WTC11 (cell line): ENCODE measurements at regions not wholly inside any gene's neighbourhood (a gene's known extent, or its start where the extent isn't known, plus 50 kb on each side); places are given as distances from the start of the nearest gene placed in this dataset.

Experiments used
- ATAC-seq: fragments of 200-7000 bp; cut with Tn5 transposase; 2 replicates; pipeline ENCODE4 v1.10.0; 2021; ENCODE audit warnings: mild to moderate bottlenecking, moderate library complexity
- CTCF ChIA-PET: fragments of 300-600 bp; sonication (Branson Sonifier 250); formaldehyde crosslinking; loops from one replicate; lab custom pipeline; 2021; ENCODE audit warnings: antibody characterized with exemption; lab: Charles Lee
- POLR2A ChIA-PET: fragments of 350-600 bp; sonication (Branson Sonifier 250); formaldehyde crosslinking; loops from one replicate; lab custom pipeline; 2021; ENCODE audit warnings: antibody characterized with exemption; lab: Charles Lee
- DNase-seq: peaks from one replicate; pipeline ENCODE4 v3.0.0; 2021; ENCODE audit warnings: low spot score
- H3K27ac Mint-ChIP-seq: 2 replicates; pipeline ENCODE4 v1.8.0; 2021; ENCODE audit warnings: mixed read lengths
- H3K27me3 Mint-ChIP-seq: 2 replicates; pipeline ENCODE4 v1.8.0; 2021; ENCODE audit warnings: low read depth, mild to moderate bottlenecking, moderate library complexity, mixed read lengths
- H3K36me3 Mint-ChIP-seq: 2 replicates; pipeline ENCODE4 v1.8.0; 2021; ENCODE audit warnings: mixed read lengths
- H3K4me1 Mint-ChIP-seq: 2 replicates; pipeline ENCODE4 v1.8.0; 2022; ENCODE audit warnings: mixed read lengths
- H3K4me3 Mint-ChIP-seq: 2 replicates; pipeline ENCODE4 v1.8.0; 2021; ENCODE audit warnings: mild to moderate bottlenecking, moderate library complexity, mixed read lengths
- H3K9me3 Mint-ChIP-seq: 2 replicates; pipeline ENCODE4 v1.8.0; 2021; ENCODE audit warnings: mixed read lengths
- ATF2 ChIP-seq: sonication (generic); formaldehyde crosslinking; IDR thresholded peaks from 2 replicates; pipeline ENCODE4 v1.8.1; 2022; ENCODE audit warnings: low read depth, missing genetic modification reagents, borderline replicate concordance
- ATF6 ChIP-seq: sonication (generic); formaldehyde crosslinking; IDR thresholded peaks from 2 replicates; pipeline ENCODE4 v1.8.1; 2023; ENCODE audit warnings: mild to moderate bottlenecking, missing genetic modification reagents
- CBFB ChIP-seq: sonication (generic); formaldehyde crosslinking; IDR thresholded peaks from 2 replicates; pipeline ENCODE4 v1.8.1; 2022; ENCODE audit warnings: mild to moderate bottlenecking, low read depth, missing genetic modification reagents
- CREM ChIP-seq: sonication (generic); formaldehyde crosslinking; IDR thresholded peaks from 2 replicates; pipeline ENCODE4 v1.8.1; 2022; ENCODE audit warnings: mild to moderate bottlenecking, missing genetic modification reagents, moderate library complexity
- E2F5 ChIP-seq: sonication (generic); formaldehyde crosslinking; IDR thresholded peaks from 2 replicates; pipeline ENCODE4 v1.8.1; 2022; ENCODE audit warnings: mild to moderate bottlenecking, moderate library complexity, missing genetic modification reagents
- ESRRA ChIP-seq: sonication (generic); formaldehyde crosslinking; IDR thresholded peaks from 2 replicates; pipeline ENCODE4 v1.8.1; 2022; ENCODE audit warnings: mild to moderate bottlenecking, missing genetic modification reagents, borderline replicate concordance
- FOXP1 ChIP-seq: sonication (generic); formaldehyde crosslinking; IDR thresholded peaks from 2 replicates; pipeline ENCODE4 v1.8.0; 2022; ENCODE audit warnings: missing genetic modification reagents, mild to moderate bottlenecking, moderate library complexity, borderline replicate concordance
- GRHL2 ChIP-seq: fragments of 250-450 bp; sonication (Bioruptor Pico); IDR thresholded peaks from 2 replicates; pipeline ENCODE4 v1.8.0; 2022; ENCODE audit warnings: mild to moderate bottlenecking, moderate library complexity; ENCODE audit not compliant: insufficient replicate concordance, severe bottlenecking
- IRF1 ChIP-seq: sonication (generic); formaldehyde crosslinking; IDR thresholded peaks from 2 replicates; pipeline ENCODE4 v1.8.0; 2023; ENCODE audit warnings: missing genetic modification reagents
- IRF2 ChIP-seq: sonication (generic); formaldehyde crosslinking; IDR thresholded peaks from 2 replicates; pipeline ENCODE4 v1.8.0; 2022; ENCODE audit warnings: low read depth, missing genetic modification reagents, borderline replicate concordance
- JUN ChIP-seq: sonication (generic); formaldehyde crosslinking; IDR thresholded peaks from 2 replicates; pipeline ENCODE4 v1.8.0; 2023; ENCODE audit warnings: mild to moderate bottlenecking, missing genetic modification reagents
- NR1H2 ChIP-seq: sonication (generic); formaldehyde crosslinking; IDR thresholded peaks from 2 replicates; pipeline ENCODE4 v1.9.0; 2021; ENCODE audit warnings: mild to moderate bottlenecking, moderate library complexity, missing genetic modification reagents
- NR3C1 ChIP-seq: sonication (generic); formaldehyde crosslinking; conservative IDR thresholded peaks from 2 replicates; pipeline ENCODE4 v1.8.1; 2023; ENCODE audit warnings: low read depth, mild to moderate bottlenecking, missing genetic modification reagents
- SOX15 ChIP-seq: fragments of 250-450 bp; sonication (Bioruptor Pico); IDR thresholded peaks from 2 replicates; pipeline ENCODE4 v1.9.0; 2021; ENCODE audit warnings: mild to moderate bottlenecking
- TCF7 ChIP-seq: sonication (generic); formaldehyde crosslinking; IDR thresholded peaks from 2 replicates; pipeline ENCODE4 v1.8.0; 2022; ENCODE audit warnings: mild to moderate bottlenecking, low read depth, missing genetic modification reagents, moderate library complexity
- TP53 ChIP-seq: sonication (generic); formaldehyde crosslinking; IDR thresholded peaks from 2 replicates; pipeline ENCODE4 v1.8.1; 2023; ENCODE audit warnings: mild to moderate bottlenecking, missing genetic modification reagents
- ZNF138 ChIP-seq: sonication (generic); formaldehyde crosslinking; conservative IDR thresholded peaks from 2 replicates; pipeline ENCODE4 v1.8.1; 2022; ENCODE audit warnings: mild to moderate bottlenecking, moderate library complexity, missing genetic modification reagents
- ZNF512 ChIP-seq: sonication (generic); formaldehyde crosslinking; IDR thresholded peaks from 2 replicates; pipeline ENCODE4 v1.8.1; 2022; ENCODE audit warnings: missing genetic modification reagents, borderline replicate concordance
- TF ChIP-seq, protein P1 (sequence below): fragments of 250-450 bp; sonication (Bioruptor Pico); IDR thresholded peaks from 2 replicates; pipeline ENCODE4 v1.9.0; 2021; ENCODE audit warnings: mild to moderate bottlenecking, borderline replicate concordance
- TF ChIP-seq, protein P2 (sequence below): fragments of 250-450 bp; sonication (Bioruptor Pico); conservative IDR thresholded peaks from 2 replicates; pipeline ENCODE4 v1.9.0; 2021; ENCODE audit warnings: mild to moderate bottlenecking

DNA sequence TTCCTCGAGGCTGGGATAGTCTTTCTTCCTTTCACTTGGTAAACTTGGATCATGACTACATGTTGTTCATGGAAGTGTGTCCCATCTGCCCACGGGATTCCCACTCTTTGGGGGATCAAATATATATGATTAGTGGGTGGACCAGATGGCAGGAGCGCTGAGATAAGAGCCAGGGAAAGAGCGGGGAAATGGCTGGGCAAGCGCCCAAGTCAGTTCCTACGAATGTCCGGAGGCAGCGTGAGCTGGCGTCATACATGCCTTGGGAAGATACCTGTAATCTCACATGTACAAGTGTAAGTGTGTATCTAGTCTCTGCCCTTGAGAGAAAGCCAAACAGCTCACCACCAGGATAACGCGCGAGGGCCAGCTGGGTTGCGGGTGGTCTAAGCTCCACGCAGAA, 62.3 kb downstream of the FZD10 start:
- Mint-ChIP-seq H3K36me3 (peaks cover 45% of the 10 kb centered on the region), H3K4me1 (peaks cover 26% of the 10 kb centered on the region), H3K27ac (no peak overlapping the region), H3K4me3 (no peak overlapping the region), H3K27me3 (peaks cover 37% of the 10 kb centered on the region), H3K9me3 (peaks cover 55% of the 10 kb centered on the region)
- ChIA-PET CTCF (no interaction called here), POLR2A (no interaction called here)
- TF ChIP-seq CBFB (no peak), NR3C1 (CRISPR knock-in tag) (no peak), ESRRA (CRISPR knock-in tag) (no peak), ATF6 (CRISPR knock-in tag) (no peak), JUN (no peak), IRF2 (CRISPR knock-in tag) (no peak), CREM (no peak)
- ATAC-seq (no peak), DNase-seq (no peak)

DNA sequence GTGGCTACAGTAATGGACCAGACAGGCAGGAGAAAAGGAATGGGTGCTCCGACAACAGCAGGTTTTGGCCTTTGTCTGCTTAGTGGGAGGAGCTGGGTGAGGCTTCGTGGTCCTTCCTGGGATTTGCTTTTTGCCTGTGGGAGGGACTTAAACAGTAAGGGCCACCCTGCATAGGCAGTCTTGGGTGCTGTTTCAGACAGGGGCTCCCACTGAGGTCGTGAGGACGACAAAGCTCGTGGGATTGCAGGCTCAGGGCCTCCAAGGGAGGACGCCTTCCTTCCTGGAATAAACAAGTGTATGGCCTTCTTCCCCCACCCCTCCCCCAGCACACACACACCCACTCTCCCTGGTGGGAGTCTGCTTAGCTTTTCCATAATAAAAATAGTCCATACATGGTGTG, 63.1 kb downstream of the FZD10 start:
- Mint-ChIP-seq H3K27me3 (peaks cover 31% of the 10 kb centered on the region), H3K4me3 (no peak overlapping the region), H3K4me1 (peaks cover 20% of the 10 kb centered on the region)
- ATAC-seq = no peak
- no peak for TF ChIP-seq GRHL2
- no peak for TF ChIP-seq IRF1 (CRISPR knock-in tag)
- no peak for TF ChIP-seq E2F5 (CRISPR knock-in tag)
- no peak for TF ChIP-seq CBFB
- no peak for TF ChIP-seq ZNF138 (CRISPR knock-in tag)
- no peak for TF ChIP-seq TP53 (CRISPR knock-in tag)
- TF ChIP-seq, protein P1, sequence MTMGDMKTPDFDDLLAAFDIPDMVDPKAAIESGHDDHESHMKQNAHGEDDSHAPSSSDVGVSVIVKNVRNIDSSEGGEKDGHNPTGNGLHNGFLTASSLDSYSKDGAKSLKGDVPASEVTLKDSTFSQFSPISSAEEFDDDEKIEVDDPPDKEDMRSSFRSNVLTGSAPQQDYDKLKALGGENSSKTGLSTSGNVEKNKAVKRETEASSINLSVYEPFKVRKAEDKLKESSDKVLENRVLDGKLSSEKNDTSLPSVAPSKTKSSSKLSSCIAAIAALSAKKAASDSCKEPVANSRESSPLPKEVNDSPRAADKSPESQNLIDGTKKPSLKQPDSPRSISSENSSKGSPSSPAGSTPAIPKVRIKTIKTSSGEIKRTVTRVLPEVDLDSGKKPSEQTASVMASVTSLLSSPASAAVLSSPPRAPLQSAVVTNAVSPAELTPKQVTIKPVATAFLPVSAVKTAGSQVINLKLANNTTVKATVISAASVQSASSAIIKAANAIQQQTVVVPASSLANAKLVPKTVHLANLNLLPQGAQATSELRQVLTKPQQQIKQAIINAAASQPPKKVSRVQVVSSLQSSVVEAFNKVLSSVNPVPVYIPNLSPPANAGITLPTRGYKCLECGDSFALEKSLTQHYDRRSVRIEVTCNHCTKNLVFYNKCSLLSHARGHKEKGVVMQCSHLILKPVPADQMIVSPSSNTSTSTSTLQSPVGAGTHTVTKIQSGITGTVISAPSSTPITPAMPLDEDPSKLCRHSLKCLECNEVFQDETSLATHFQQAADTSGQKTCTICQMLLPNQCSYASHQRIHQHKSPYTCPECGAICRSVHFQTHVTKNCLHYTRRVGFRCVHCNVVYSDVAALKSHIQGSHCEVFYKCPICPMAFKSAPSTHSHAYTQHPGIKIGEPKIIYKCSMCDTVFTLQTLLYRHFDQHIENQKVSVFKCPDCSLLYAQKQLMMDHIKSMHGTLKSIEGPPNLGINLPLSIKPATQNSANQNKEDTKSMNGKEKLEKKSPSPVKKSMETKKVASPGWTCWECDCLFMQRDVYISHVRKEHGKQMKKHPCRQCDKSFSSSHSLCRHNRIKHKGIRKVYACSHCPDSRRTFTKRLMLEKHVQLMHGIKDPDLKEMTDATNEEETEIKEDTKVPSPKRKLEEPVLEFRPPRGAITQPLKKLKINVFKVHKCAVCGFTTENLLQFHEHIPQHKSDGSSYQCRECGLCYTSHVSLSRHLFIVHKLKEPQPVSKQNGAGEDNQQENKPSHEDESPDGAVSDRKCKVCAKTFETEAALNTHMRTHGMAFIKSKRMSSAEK (CRISPR knock-in tag) = no peak
- no peak for TF ChIP-seq ZNF512 (CRISPR knock-in tag)
- TF ChIP-seq CREM = no peak
- TF ChIP-seq JUN = no peak
- TF ChIP-seq, protein P2, sequence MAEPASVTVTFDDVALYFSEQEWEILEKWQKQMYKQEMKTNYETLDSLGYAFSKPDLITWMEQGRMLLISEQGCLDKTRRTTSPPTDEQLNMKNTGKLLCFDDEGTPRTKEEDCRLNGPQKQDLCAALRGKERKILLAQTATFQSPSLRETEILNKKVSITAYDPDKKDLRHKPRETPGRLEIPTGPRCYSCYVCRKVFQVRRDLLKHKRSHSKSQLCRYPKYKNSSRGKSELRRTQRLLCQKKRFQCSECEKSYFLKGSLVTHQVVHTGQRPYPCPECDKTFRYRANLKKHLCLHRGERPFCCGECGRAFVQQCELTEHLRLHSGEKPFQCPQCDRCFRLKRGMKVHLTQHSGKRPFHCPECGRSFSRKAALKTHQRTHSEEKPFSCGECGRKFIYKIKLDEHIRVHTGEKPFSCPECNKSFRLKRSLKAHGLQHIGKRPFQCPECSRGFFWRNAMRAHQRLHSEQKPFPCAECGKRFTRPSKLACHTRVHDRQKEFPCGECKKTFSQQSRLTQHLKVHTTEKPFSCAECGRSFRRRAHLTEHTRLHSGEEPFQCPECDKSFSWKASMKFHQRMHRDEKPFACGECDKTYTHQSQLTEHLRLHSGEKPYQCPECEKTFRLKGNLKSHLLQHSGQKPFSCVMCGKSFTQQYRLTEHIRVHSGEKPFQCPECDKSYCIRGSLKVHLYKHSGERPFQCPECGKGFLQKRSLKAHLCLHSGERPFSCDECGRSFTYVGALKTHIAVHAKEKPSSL = no peak
- TF ChIP-seq ATF2 (CRISPR knock-in tag) = no peak
- TF ChIP-seq NR1H2 (CRISPR knock-in tag) = no peak
- no peak for TF ChIP-seq SOX15
- no peak for TF ChIP-seq FOXP1
- no peak for TF ChIP-seq TCF7
- TF ChIP-seq, all 79 proteins: peak for 0
- Mint-ChIP-seq H3K27ac (no peak overlapping the region), H3K36me3 (peaks cover 47% of the 10 kb centered on the region), H3K9me3 (peaks cover 57% of the 10 kb centered on the region)
- ChIA-PET POLR2A (no interaction called here), CTCF (interaction anchor here (1.8 kb wide), 1 partner anchor 56 kb away, joined by 4 read pairs; no protein-coding TSS in a partner anchor)
- no peak for DNase-seq
